ENCODE measurements at regions not wholly inside any gene's neighbourhood (a gene's known extent, or its start where the extent isn't known, plus 50 kb on each side); places are given as distances from the start of the nearest gene placed in this dataset.

GRCh38 chr5:61738446-61738845 is 406.4 kb downstream of the ZSWIM6 start (continued):
- TF ChIP-seq GTF2F1 (IDR thresholded peaks at IDR 0.05; ENCODE audit: borderline replicate concordance, low read depth, low read length) (no peak), YY1 (IDR thresholded peaks at IDR 0.05; ENCODE audit: low read depth, low read length) (no peak), ZNF274 (IDR thresholded peaks at IDR 0.05; ENCODE audit: borderline replicate concordance, extremely low read depth, low read length) (no peak)
